HG02938 (cell line): ENCODE measurements at regions not wholly inside any gene's neighbourhood (a gene's known extent, or its start where the extent isn't known, plus 50 kb on each side); places are given as distances from the start of the nearest gene placed in this dataset.

Source experiments
- ATAC-seq: cut with Tn5 transposase; IDR thresholded peaks from one replicate; pipeline ENCODE4 v1.9.1; 2021; ENCODE audit warnings: mild to moderate bottlenecking, moderate library complexity; ENCODE audit not compliant: unreplicated experiment

DNA sequence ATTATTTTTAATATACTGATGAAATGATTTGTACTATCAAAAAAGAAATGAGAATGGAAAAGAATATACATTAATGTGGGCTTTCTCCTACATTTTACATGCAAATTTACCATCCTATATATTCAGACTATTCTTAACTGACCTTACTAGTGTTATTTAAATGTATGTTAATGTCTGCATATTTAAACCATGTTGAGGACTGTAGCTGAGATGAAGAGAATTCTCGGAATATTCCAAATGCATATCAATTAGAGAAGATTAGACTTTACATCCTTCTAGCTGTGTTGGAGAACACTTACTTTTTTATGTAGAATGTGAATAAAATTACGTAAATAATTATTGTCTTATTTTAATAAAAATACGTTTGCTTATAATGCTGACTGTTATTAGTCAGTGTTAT, 990.1 kb upstream of the LRFN5 start:
- no peak for ATAC-seq

DNA sequence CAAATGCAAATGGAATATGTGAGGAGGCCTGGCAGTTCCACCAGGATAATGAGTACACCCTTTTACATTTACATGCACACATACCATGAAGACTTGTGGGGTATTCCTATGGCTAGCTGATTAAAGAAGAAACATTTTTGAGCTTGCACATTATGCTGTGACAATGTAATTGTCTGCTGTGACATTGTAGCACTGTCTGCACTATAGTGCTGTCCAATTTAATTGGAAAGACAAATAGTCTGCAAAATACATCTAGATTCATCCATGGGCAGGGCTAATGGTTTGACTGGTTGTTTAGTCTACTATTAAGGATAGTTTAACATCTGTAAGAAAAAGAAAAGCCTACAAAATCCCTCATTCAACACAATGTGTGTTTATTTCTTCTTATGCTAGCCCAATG, 1005.6 kb upstream of the LRFN5 start:
- ATAC-seq, result no peak

DNA sequence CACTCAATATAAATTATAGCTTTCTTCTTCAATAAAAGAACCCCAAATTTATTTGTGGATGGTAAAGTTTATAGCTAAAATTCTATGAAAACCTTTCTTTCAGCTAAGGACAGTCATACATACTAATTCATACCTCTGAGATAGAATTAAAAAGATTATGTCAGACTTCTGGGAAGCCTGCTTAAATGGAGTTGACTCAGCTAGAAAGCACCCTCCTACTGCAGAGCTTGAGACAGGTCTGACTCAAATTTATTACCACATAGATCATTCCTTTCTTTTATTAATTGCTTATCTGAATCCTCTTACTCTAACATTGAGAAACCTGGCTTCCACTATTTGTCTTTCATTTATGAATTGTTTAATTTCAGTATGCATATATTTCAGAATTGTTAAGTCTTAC, 1007.0 kb upstream of the LRFN5 start:
- no peak for ATAC-seq

DNA sequence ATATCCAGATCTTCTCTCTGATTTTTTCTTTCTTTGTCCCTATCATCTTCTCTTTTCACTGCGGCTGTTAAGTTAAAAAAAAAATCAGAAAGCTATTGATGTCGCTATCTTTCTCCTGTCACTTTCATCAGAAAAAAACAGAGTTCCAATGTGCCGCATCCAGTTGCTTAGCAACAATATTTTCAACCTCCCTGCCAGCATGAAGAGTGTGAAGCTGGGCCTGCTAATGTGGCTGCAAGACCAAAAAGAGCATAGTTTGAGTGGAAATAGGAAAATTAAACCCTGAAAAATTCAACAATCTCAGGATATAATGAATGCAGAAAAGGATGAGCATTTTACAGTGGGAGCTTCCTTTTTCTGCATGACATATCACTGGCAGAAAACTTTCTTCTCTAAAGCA, 1025.4 kb upstream of the LRFN5 start:
- no peak for ATAC-seq

DNA sequence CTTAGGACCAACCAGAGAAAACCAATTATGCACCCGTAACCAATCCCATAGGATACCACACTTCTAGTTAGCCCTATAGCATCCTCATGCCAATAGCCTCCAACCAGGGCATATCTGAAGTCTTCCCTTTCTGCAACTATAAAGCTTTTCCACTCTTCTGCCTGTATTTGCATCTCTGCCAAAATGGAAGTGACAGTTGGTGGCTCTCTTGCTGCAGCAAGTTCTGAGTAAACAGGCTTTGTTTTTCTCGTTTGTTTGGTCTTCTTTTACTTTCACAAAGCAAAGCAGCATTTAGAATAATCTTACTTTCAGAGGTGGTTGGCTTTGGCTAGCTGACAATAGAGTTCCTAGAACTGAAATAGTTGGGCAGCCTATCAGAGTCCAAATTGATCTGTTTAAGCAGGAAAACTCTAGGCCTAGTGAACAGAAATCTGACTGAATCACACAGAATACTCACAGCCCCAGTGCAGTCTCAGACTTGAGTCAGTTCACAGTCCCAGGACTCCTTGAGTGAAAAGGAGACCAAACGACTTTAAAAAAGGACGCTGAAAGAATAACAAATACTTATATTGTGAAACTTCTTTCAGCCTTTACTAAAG, 1029.7 kb upstream of the LRFN5 start:
- ATAC-seq, result no peak

DNA sequence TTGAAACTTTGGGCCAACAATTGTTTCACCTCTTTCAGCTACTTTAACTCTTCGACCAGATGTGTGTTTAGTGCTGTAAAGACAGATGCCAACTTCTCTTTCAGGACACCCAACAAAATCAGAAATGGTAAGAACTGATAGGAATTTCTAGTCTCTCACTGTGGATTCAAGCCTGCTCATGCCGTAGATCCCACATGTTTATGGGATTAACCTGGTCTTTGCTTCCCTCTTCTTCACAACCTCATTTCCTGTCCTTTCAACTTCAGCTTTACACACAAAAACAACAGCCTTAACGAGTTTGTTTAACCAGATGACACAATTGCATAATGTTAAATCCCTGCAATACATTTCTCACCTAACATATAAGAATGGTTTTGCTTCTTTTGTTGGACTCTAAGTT, 1031.9 kb upstream of the LRFN5 start:
- ATAC-seq, result no peak

DNA sequence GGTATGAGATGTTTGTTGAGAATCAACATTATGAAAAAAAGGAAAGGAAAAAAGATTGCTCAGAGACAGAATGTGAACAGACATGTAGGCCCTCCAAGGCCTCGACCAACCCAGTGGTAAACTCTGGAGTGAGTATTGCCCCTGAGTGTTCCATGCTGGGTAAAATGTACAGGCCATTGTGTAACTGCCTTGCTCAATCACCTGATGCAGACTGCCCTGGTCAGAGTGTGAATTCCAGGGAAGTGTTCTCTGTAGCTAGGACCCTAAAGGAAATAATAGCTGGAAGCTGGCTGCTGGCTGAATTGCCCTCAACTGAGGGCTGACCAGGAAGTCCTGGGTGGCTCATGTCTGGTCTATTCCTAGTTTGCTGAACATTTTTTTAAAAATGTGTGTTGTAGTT, 1081.4 kb upstream of the LRFN5 start:
- ATAC-seq, result no peak

DNA sequence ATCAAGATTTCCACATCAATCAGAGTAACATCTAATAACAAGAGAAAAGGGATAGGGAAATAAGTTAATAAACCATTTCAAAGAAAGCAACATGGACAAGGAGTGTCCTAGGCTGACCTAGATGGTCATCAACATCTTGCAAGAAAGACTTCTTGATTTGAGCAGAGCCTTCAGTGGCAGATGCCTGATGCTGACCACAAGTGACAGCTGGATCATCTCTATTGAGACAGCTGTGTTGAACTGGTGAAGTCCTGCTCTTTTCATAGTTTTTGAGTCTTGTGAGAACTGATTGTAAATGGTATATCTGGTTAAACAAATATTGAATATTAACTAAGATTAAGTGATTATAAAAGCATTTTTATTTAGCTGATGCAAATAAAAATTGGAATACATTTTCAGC, 1083.6 kb upstream of the LRFN5 start:
- no peak for ATAC-seq

DNA sequence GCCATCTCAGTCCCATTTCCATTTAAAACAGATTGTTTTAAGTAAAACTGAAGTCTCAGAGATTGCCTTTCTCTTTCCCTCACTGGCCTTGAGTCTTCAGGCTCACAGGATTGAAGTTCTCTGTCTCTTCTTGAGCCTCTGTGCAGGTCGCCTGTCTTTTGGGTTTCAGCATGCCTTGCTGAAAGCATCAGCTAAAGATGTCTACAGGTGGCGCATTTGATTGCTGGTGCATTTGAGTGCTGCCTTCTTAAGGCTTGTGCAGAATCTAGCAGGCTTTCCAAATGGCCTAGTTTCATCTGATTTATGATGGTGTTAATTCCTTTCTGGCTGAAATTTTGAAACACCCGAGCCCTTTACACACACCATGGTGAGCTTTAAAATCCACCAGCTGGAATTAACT, 1062.2 kb upstream of the FBXO33 start:
- no peak for ATAC-seq

DNA sequence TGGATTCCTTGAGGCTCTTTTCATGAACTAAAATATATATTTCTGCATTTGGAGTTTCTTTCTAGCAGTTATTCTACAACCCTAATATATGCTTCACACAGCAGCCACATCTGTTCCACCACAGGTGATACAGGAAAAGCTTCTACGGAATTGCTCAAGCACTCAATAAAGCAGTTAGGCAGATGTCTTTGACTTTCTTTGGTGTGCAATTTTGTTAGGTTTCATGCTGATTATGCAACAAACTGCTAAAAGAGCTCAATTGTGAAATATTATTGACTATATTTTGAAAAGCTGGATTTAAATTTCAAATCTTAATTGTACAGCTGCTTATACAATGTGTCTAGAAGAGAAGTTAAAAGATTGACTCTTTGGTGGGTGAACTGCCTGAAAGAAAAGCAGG, 1055.6 kb upstream of the FBXO33 start:
- no peak for ATAC-seq

DNA sequence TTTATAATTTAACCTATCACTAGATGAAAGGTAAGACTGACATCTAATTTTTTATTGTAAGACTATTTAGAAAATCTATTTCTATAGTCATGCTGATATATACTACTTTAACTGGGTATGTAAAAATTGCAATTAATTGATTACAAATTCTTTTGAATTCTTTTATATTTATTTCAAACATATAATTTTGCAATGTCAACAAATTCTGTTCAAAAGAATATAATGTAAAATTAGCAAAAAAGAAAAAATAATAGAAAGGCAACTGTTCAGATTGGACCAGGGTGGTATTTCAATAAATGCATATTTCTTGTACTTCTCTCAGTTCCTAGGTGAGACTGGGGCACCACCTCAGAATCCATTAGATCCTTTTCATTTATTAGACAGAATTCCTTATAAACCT, 1053.5 kb upstream of the FBXO33 start:
- no peak for ATAC-seq

DNA sequence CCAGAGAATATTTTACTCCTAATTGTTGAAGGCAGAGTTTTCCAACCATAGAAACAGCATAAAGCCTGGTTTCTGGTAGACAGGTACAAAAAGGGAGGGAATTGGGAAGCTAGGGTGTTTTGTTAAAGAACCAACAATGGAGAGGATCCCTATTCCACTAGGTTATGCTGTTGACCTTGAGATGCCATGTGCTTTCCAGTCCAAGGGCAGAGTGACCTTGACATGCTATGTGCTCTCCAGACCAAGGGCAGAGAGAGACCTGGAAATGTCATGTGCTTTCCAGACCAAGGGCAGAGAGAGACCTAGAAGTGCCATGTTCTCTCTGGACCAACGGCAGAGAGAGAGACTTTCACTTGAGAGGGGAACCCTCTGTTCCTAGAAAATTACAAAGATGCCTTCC, 1043.8 kb upstream of the FBXO33 start:
- ATAC-seq, result no peak

DNA sequence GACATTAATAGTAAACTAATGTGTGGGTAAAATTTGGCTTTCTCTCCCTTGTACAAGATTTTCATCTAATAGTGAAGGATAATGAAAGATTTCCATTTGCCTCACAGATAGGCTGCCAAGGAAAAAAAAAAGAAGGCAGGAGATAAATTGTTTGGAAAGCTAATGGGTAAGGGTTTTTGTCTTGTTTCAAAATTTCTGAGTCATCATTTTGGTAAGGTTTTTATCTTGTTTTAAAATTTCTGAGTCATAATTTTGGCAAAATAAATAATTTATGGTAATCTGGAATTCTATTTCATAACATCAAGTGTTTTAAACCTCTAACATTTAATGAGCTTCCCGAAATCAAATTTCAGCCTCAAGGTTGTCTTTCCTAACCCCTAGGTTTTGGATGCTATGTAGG, 1035.7 kb upstream of the FBXO33 start:
- no peak for ATAC-seq

DNA sequence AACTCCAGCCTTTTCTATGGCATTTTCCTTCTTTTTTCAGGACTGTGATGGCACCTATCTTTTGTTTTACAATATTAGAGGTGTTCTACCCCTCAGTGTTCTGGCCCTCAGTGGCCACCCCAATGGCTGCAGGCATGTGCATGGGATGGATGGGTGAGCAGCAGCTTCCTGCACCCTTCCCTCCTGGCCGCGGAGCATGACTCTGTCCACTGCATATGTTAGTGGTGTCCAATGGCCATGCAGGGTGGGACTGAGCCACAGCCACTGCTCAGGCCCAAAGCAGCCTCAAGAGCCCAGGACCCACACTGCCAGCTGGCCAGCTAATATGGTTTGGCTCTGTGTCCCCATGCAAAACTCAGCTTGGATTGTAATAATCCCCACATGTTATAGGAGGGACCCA, 1032.3 kb upstream of the FBXO33 start:
- ATAC-seq, result no peak

DNA sequence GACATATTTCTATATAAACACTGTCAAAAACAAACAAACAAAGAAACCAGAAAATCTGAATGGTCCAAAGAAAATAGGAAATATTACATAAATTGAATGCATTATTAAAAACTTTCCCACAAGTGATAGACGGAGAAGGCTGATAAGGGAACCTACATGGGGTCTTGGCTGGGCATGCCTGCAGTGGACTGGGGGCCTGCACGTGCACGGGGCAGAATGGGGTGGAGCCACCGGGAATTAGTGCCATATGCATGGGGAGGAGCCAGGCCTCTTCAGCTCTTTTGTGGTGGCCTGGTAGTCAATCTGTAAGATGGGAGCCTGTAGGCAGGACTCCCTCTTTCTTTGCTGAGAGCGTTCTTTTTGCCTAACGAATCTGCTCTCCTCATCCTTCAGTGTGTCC, 1031.7 kb upstream of the FBXO33 start:
- ATAC-seq, result no peak

DNA sequence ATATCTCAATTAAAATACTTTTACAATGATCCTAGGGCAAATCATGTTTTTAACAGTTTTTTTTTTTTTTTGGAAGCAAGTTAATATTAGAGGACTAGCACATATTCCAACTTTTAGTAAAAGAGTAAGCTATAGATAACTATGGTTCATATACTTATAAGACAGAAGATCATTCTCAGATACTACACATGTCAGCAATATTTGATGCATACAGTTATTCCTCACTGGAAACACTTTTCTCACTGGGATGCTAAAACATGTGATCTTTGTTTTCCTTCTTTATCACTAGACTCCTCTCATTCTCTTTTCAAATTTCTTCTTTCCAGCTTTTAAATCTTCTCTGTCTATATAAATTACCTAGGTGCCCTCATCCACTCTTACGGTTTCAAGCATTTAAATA, 1020.4 kb upstream of the FBXO33 start:
- no peak for ATAC-seq

DNA sequence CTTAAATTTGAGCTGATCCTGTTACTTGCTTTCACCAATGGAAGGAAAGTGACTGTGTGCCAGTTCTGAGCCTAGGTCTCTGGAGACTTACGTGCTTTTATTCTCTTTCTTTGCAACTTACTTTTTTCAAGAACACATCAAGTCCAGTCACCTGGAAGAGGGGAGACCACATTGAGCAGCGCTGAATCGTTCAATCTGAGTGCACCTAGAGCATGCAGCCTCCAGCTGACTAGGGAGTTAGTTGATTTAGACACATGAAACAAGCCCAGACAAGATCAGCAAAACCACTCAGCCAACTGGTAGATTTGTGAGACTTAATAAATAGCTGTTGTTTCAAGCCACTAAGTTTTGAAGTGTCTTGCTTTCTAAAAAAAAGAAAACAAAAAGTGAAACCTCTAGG, 1014.8 kb upstream of the FBXO33 start:
- ATAC-seq, result no peak

DNA sequence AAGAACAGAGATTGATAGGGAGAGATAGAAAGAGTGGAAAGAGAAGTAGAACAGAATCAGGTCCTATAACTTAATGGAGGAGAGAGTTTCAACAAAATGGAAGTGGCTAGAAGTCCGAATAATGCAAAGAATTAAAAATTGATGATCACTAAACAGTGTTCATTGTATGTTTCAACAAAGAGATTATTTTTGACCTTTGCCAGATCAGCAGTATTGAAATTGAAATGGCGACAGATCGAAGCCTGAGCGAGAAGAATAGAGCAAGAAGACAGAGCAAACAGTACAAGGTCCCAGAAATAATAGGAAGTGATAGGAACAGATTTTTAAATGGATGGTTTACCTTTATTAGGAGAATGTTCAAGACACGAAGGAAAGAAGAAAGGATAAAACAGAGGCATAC, 1012.8 kb upstream of the FBXO33 start:
- no peak for ATAC-seq

DNA sequence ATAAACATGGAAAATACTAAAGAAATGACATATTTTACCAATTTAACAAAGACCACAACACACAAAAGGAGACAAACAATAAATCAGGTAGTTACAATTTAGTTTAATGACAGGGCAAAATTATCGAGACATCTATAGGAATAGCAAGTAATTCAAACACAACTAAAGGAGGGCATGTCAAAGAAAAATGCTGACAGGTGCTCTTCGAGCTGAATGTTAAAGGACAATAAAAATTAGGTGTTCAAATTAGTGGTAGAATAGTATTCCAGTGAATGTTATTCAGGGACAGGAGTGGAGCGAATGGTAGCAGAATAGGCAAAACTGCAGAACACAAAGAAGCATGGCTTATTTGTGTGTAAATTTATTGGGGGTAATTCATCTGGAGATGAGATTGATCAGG, 1004.3 kb upstream of the FBXO33 start:
- no peak for ATAC-seq

DNA sequence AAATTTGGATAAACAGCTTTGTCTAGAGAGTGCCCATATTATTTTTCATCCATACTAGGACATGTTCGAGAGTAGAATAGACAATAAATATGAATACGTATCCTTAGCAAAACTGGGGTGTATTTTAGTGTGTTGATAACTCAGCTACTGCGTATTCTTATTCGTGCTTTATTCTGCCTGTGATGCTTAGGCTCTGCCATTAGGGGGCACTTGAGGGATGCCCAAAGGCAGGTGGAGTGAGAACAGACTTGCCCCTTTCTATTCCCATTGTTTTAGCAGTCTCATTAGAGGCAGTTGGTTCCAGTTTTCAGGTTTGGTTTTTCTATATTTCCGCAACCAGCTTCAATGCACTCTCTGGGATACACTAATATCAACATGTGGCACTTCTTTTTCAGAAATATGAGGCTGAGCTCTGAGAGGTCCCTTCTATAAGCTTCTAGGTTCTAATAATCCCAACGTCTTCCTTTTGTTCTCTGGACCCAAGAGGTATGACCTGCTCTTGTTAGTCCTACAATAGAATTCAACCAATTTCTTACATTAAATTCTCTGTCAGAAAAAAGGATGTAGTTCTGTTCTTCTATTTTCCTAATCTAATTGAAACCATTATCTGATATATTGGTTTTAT, 985.7 kb upstream of the FBXO33 start:
- no peak for ATAC-seq

DNA sequence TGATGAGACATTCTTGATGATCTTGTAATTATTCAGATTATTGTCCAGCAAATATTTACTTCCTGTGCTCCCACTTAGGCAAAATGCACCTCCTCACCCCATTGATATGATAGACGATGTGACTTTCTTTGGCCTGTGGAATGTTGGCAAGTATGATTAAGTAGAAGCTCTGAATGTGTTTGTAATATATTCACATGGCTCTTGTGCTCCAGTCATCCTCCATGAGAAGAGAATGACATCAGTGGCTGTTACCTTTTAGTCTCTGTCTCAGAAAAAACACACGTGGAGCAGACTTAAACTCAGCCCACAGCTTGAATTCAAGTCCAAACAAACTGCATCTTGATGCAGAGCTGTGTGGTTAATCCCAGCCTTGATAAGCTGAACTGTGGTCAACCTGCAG, 984.3 kb upstream of the FBXO33 start:
- ATAC-seq, result no peak

DNA sequence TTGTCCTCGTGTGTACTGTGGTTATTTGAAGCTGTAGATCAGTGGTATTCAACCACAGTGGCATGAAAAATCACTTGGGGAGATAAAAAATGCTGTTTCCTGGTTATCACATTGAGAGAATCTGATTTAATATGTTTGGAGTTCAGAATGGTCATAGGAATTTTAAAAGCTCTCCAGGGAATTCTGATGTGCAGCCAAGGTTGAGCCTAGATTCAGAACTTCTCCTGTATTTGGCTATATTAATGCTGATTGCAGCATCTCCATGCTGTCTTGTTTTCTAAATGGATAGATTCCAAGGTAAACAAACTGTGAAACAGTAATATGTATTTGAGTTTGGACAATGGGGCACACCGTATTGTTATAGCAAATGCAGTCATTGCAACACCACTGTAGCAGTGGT, 982.2 kb upstream of the FBXO33 start:
- ATAC-seq, result no peak

DNA sequence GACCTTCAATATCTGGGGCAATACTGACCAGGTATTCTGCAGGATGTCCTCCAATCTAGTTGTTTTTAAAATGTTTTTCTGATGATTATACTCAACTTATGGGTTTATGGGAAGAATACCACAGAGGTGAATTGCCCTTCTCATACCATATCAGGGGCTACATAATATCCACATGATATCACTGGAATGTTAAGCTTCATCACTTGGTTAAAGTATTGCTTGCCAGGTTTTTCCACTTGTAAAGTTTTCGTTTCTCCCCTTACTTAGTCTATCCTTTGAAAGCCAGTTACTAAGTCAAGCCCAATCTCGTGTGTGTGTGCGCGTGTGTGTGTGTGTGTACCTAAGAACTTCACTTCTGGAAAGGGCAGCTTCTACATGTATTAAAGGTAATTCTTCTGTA, 980.9 kb upstream of the FBXO33 start:
- no peak for ATAC-seq
